ENCODE measurements at regions not wholly inside any gene's neighbourhood (a gene's known extent, or its start where the extent isn't known, plus 50 kb on each side); places are given as distances from the start of the nearest gene placed in this dataset.

DNA sequence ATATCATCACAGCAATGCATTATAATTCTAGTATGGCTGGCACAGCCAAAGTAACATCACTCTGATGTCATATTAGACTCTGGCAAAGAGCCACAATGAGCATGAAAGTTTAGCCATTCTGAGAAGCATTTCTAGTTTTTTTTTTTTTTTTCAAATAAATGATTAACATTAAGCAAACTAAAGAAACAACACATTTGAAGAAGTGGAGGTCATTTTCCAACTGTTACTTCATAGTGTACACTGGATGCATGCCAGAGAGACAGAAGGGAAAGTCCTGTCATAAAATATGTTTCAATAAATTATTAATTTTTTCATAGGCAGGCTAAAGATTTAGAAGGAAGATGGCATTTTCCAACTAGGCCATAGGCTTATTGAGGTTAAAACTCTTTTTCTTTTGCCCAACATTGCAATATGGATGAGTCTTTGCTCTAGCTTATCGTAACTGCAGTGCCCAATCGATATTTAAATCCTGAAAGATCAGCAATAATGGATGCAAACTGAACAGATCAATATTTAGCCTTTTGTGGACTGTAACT, 1630.4 kb upstream of the ACVR2A start:
- DNase-seq (ENCODE audit: low read depth in 2 of 3, low spot score in 2 of 3), result no peak

DNA sequence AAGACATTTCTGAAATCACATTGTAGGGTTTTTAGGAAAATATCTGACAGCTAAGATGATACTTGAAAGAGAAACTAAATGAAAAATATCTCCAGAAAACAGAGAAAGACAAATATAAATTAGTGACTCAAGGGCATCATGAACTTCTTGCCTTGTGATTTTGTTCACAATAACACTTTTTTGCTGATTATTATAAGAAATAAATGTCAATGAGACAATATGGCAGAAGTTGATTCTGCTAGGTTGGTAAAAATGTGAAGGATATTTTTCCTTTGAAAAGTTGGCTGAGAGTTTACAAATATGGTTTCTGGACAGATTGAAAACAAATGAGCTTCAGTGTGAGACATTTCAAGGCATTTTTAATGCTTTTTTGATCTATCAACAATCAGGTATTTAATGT, 1631.2 kb upstream of the ACVR2A start:
- DNase-seq (ENCODE audit: low read depth in 2 of 3, low spot score in 2 of 3), result no peak

DNA sequence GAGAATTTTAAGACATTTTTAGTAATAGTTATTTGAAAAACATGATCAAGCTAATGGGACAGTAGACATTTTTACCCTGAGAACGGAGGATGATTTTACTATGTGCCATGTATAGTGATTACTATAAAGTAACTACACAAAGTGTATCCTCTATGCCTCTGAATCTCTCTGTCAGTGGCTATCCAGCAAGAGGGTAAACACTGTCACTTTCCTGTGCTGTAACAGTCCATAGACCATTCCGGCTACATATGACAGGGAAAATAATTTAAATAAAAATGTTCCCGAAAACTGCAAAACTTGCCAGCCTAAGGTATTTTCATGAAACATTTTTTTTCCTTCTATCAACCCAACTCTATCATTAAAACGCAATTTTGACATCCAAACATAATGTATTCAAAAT, 1632.2 kb upstream of the ACVR2A start:
- DNase-seq (ENCODE audit: low read depth in 2 of 3, low spot score in 2 of 3), result no peak

DNA sequence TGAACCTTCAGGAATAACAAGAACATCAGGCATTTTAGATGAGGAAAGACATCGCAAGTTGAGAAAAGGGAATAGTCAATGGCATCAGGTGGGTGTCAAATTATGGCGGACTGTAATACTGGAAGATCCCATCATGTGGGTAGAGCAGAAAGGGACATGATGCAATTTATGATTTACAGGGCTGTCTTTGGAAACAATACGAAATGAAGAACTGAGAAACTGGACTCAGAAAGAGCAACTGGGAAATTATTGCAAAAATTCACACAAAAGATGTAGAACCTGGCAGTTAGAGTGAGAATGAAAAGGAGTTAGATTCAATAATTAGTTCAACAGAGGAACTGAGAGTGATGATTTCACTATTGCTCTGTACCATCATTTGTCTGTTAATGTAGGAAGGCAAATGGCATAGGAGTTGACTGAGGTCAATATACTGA, 1635.0 kb upstream of the ACVR2A start:
- DNase-seq (ENCODE audit: low read depth in 2 of 3, low spot score in 2 of 3), result no peak

DNA sequence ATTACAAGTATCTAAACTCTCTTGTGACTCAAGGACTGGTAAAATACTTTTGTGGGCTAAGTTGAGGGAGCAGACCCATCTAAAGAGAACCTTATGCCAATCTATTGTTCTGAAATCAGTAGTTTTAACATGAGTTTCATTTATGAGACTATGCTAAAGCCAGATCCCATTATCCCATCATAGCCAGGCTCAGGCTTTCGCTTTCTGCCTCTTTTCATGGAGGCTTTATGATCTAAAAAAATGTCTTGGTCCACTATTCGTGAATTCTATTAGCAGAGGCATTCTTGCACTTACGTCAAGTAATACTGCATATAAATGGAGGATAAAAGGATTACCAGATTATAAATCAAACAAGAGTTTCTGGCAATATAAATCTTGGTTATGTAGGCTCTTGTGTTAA, 1636.9 kb upstream of the ACVR2A start:
- DNase-seq (ENCODE audit: low read depth in 2 of 3, low spot score in 2 of 3), result no peak

DNA sequence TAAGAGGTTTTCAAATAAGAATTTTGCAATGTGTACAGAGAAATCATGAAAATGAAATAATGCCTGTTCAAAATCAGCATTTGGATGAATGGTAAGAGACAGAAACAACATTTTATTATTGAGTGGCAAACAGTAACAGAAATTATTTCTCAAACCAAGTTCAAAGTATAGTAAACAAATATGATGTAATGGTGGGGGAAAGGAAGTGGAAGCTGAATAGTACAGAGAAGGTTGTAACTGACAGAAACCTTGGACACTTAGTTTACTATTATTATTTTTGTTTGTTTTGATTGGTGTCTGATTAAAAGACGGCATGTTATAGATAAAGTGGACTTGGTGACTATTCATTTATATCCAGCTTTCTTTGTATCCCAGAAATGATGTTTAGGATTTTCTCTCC, 1637.4 kb upstream of the ACVR2A start:
- DNase-seq (ENCODE audit: low read depth in 2 of 3, low spot score in 2 of 3), result no peak

DNA sequence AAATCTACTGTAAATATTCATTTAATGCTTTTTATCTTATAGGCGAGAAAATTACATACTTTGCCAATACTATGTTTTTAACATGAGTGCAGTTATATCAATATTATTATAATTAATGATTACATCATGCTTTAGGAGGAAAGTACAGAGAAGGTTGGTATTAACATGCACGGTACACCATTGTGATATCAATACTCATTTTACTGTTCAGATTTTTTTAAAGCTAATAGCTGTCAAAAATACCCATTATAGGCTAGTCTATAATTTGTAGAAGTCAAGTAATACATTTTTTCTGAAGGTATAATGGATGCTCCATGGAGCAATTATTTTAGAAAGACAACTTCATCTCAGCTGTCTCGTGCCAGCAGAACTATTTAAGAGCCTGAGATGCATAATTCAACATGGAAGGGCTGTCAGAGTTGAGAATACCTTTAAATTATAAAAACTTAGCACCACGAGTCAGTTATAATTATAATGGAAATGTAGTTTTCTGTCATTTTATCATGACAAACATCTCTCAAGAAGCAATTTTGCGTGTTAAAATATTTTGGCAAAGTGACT, 1641.7 kb upstream of the ACVR2A start:
- no peak for DNase-seq (ENCODE audit: low read depth in 2 of 3, low spot score in 2 of 3)

DNA sequence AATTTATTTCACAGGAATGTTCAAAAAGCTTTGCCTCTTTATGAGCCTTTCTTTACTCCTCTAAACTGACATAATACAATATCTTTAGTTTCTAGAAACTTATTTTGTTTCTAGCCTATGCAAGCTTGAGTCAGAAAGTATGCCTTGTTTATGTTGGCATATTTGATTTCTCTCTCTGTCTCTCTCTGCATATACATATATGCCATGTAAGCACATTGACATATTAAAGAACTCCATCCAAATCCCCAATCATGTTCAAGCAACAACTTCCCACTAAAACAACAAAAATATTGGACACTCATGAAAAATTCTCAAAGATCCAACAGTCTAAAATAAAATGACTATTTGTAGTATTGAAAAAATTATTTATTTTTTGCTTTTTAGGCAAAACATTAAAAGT, 1651.2 kb upstream of the ACVR2A start:
- DNase-seq (ENCODE audit: low read depth in 2 of 3, low spot score in 2 of 3), result no peak

DNA sequence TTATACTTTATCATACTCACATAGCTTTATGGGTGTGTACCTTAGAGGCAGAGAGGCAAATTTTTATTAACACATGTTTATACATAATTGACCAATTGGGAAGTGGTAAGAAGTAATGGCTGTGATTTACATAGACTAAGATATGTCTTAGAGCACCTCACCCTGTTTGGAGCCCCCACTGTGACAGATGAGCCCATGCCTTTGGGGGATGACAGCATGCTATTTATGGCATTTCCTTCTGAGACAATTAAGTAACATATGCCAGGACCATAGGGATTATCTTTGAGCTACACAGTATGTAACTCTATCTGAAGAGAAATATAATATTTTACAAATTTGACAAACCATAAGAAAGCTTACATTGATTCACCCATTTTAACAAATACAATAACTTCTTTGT, 1655.3 kb upstream of the ACVR2A start:
- no peak for DNase-seq (ENCODE audit: low read depth in 2 of 3, low spot score in 2 of 3)

DNA sequence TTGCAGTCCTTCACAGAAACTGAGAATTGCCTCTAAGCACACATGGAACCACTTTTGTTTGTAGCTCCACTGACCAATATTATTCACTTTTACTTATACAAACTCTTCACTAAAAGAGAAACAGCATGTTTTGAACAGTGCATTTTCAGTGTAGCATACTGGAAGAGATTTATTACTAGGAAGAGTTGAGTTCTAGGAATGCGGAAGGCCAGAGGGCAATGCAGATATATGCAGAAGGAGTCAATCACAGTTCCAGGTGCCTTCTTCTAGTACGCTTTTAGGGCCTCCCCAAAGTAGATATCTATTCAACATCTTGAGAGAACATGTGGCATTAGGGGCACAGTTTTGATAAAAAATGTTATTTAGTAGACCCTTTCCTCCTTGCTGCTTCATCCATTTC, 1654.0 kb upstream of the ZEB2 start:
- DNase-seq (ENCODE audit: low read depth in 2 of 3, low spot score in 2 of 3), result no peak

DNA sequence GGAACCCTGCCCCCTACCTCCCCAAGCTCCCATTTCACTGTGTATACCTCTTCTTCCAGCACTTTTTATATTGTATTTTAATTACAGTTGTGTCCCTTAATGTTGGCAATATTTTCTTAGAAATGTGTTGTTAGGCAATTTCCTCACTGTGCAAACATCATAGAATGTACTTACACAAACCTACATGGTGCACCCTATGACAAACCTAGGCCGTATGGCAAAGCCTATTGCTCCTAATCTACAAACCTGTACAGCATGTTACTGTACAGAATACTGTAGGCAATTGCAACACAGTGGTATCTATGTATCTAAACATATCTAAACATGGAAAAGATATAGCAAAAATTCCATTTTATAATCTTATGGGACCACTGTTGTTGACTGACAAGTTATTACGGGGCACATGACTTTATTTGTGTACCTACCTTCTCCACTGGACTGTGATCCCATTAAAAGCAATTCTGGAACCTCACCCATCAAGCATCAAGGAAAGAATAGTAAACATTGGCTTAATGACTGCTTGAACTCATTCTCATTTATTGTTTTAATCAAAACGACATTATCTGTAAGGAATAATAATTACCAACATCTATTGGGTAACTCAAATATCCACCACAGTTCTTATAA, 1641.5 kb upstream of the ZEB2 start:
- DNase-seq (ENCODE audit: low read depth in 2 of 3, low spot score in 2 of 3), result no peak

DNA sequence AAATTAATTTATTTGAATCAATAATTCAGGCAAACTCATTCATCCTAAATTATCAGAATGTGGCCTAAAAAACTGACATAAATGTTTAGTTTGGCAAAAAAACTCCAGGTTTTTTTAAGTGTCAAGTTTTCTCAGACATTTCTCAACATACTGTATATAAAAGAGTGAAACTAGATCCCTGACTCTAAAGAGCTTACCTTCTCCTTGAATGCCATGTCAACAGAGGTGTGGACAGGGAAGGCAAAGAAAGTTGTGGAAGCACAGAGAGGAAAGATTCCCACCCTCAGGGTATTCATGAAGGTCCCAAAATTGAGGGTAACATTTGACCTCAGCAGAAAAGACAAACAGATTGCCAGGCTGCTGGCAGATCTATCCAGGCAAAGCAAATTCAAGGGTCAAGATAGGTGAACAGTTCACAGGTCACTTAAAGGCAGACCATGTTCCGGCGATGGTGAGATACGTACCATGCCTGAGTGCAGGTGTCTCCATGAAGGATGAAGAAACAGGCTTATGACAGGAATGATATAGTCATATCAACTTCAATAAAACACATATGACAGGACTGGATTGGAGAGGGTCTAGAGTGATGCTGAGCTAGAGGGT, 1638.3 kb upstream of the ZEB2 start:
- no peak for DNase-seq (ENCODE audit: low read depth in 2 of 3, low spot score in 2 of 3)

DNA sequence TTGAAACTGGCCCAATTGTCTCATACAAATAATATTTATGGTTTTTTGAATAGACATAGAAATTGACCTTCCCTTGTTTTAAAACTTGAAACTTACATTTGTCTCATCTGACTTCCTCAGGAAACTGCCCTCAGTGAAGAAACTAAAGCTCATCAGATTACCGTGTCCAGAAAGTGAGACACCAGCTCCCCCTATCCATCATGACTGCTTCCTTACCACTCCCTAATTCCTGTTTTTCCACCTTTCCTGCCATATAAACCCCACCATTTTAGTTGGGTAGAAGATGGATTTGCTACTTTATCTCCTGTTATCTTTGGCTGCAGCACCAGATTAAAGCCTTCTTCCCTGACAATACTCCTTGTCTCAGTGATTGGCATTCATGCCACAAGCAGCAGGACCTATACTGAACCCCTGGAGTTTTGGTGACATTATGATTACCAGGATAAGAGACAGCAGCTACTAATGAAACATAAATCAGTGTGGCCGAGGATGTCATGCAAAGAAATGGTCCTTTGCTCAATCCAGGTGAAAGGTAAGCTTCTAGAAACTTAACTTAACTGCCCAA, 1627.6 kb upstream of the ZEB2 start:
- no peak for DNase-seq (ENCODE audit: low read depth in 2 of 3, low spot score in 2 of 3)

DNA sequence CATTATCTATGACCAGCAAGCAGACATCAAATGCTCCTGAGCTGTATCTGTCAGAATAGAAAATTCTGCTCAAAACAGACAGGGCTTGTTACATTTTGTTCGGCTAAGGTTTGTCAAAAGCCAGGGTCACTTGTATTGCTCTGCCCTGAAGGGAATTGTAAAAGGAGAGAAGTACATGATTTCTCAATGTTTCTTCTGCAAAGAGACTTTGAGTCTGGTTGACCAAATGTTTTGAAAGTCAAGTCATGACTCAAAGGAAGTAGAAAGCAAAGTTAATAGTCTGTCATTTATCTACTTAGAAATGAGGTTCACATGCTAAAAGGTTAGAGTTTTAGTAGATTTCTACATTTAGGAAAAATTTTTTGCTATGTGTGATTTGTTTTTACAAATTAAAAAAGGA, 1624.1 kb upstream of the ZEB2 start:
- DNase-seq (ENCODE audit: low read depth in 2 of 3, low spot score in 2 of 3), result no peak

DNA sequence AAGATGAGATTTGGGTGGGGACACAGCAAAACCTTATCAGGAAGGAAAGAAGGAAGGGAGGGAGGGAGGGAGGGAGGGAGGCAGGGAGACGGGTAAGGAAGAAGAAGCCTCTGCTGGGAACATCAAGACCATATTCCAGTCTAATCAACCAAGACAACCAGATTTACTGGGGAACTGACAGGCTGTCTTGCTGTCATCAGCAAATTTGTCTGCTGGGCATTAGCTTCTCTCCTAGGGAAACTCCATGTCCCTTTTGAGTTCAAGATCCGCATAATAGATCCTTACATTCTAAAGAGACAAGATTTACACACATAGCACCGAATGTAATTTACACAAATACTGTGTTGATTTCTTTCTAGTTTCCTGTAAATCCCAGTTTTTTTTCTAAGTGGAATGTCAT, 1618.9 kb upstream of the ZEB2 start:
- no peak for DNase-seq (ENCODE audit: low read depth in 2 of 3, low spot score in 2 of 3)

DNA sequence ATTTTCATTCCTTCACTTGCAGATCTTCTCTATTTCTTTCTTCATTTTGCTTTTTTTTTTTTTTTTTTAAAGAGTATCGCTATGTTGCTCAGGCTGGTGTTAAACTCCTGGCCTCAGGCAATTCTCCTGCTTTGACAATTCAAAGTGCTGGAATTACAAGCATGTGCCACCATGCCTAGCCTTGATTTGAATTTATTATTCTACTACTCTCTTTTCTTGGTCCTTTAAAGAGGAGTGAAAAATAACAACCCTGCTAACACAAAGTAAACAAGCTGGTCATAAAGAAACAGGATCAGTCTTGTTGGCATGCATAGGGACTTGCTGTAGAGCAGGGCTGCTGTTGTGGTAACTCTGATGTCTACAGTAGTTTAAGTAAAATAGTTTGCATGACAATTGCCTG, 1615.3 kb upstream of the ZEB2 start:
- DNase-seq (ENCODE audit: low read depth in 2 of 3, low spot score in 2 of 3), result no peak

DNA sequence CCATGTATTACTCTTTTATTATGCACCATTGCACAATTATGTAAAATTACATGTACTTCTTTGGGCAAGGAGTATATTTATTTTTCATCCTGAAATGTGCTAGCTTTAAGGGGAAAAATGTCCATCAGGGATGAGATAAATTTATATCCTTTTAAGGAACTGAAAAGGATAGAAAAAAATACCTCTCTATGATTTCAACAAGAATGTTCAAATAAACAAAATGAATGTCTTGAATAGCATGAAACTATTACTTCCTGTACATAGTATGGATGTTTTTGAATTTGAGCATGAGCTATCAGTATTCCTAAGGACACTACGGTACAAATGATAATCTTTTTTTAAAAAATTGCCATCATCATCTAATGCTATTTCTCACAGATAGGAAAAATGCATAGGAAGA, 1611.9 kb upstream of the ZEB2 start:
- DNase-seq (ENCODE audit: low read depth in 2 of 3, low spot score in 2 of 3), result no peak

DNA sequence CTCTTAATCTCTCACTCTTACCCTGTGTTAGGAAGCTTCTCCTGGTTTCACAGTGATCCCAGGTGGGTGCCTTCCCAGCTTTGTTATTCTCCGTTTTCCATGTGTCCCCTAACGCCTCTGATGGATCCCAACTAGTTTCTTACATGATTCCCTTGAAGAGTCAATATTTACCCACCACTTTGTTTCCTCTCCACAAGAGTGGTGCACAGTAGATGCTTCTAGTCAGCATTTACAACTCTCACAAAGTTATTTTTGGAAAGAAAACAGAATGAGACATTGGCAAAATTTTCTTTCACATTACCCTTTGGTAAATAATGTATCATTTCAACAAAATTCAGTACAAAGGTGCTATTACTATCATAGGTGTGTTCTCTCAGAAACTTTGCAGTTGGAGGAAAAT, 1611.1 kb upstream of the ZEB2 start:
- no peak for DNase-seq (ENCODE audit: low read depth in 2 of 3, low spot score in 2 of 3)

DNA sequence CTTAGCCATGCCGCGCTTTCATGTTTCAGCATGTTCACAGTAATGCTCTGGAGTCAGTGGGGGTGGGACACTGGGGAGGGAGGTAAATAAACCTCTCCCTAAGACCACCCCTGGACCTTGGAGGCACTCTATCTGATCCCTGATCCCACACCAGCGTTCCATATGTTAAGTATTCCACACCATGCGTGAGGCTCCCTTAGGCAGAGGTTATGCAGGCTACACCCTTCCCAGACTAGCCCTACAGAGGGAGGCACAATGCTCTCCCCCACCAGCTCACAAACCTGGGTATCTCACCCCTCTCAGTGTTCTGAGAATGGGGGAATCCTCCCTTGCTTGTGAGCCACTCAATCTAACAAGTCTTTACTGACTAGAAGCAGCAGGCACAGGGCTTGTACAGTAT, 1610.4 kb upstream of the ZEB2 start:
- DNase-seq (ENCODE audit: low read depth in 2 of 3, low spot score in 2 of 3), result no peak

DNA sequence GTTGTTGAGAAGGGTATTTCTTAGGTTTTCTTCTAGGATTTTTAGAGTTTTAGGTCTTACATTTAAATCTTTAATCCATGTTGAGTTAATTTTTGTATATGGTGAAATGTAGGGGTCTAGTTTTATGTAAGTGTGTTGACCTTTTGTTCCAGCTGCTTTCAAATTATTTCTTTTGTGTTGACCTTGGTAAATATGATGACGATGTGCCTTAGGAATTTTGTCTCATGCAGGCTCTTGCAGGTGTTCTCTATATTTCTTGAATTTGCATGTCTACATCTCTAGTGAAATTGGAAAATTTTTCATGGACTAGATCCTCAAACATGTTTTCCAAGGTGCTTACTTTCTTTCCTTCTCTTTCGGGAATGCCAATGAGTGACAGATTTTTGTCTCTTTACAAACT, 1609.3 kb upstream of the ZEB2 start:
- DNase-seq (ENCODE audit: low read depth in 2 of 3, low spot score in 2 of 3), result no peak

DNA sequence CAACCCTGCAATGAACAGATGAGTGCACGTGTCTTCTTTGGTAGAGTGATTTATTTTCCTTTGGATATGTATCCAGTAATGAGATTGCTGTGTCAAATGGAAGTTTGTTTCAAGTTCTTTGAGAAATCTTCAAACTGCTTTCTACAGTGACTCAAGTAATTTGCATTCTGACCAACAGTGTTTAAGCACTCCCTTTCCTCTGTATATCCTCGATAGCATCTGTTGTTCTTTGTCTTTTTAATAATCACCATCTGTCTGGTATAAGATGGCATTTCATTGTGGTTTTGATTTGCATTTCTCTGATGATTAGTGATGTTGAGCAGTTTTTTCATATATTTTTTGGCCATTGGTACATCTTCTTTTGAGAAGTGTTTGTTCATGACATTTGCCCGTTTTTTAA, 1608.3 kb upstream of the ZEB2 start:
- DNase-seq (ENCODE audit: low read depth in 2 of 3, low spot score in 2 of 3), result no peak

DNA sequence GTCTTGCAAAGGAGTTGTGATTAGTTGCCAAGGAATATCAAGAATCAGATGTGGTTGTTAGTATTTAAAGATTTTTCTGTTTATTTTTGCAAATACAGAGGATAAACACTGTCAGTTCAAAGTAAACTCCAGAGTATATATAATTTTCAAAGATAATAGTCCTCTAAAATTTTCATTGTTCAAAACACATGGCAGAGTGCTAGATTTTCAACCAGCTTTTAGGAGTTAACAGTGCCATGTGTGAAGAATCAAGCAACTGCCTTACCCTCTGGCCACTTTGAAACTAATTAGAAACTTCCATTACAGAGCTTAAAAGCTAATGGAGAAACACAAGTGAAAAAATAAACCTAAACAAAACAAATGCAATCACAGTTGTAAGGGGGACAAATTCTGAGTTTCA, 1605.6 kb upstream of the ZEB2 start:
- no peak for DNase-seq (ENCODE audit: low read depth in 2 of 3, low spot score in 2 of 3)

DNA sequence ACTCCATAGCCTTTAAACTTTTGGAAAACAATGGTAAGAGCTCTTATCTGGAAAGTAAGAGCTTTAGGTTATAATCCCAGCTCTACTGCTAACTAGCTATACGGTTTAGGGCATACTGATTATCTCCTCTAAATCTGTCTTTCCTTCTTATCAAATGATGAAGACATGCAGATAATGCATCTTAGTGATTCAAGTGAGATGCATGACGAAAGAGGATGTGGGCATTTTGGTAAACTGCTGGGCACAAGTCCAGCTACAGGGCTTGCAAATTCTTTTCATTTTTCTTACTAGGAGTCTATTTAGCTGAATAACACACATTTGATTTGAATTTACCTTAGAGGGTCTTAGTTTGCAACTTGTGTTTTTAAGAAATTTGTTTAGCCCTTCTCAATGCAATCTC, 1604.8 kb upstream of the ZEB2 start:
- no peak for DNase-seq (ENCODE audit: low read depth in 2 of 3, low spot score in 2 of 3)

Data from activated CD8-positive, alpha-beta memory T cell treated with anti-CD3 and anti-CD28 coated beads for 48 hours (primary cell).